HCT116 (cell line): ENCODE measurements at regions not wholly inside any gene's neighbourhood (a gene's known extent, or its start where the extent isn't known, plus 50 kb on each side); places are given as distances from the start of the nearest gene placed in this dataset.

ENCODE experiments used
- ATAC-seq: fragments of 200-7000 bp; cut with Tn5 transposase; 2 replicates; pipeline ENCODE4 v1.9.1; 2020; ENCODE audit warnings: mild to moderate bottlenecking, moderate library complexity
- BruUV-seq: library from RNA; stranded (reverse); fragments of 400-500 nt; replicated peaks from 2 replicates; lab custom pipeline; 2021; lab: Mats Ljungman, UMichigan
- CTCF ChIA-PET: fragments of 300-600 bp; sonication (Branson Sonifier 250); formaldehyde crosslinking; loops from one replicate; lab custom pipeline; 2021; ENCODE audit warnings: antibody characterized with exemption; lab: Charles Lee
- POLR2A ChIA-PET: fragments of 300-600, 350-600 bp; sonication (Branson Sonifier 250); formaldehyde crosslinking; loops from one replicate; lab custom pipeline; 2021; ENCODE audit warnings: antibody characterized with exemption; lab: Charles Lee
- RAD21 ChIA-PET, 2 experiments: fragments of 300-600 bp; sonication (Branson Sonifier 250); formaldehyde crosslinking; loops; one replicate each; lab custom pipeline; 2023; ENCODE audit warnings: low total read pairs in 2 of 2; ENCODE audit not compliant: uncharacterized antibody in 2 of 2, unreplicated experiment in 2 of 2, low non-redundant PET in 1 of 2; lab: Charles Lee
- DNase-seq: peaks from one replicate; pipeline ENCODE4 v3.0.0-alpha.2; 2010; ENCODE audit warnings: low read depth, low spot score
- H2AFZ ChIP-seq: fragments of 200-600 bp; shearing (Covaris generic), sonication (generic); 2 replicates; pipeline ENCODE4 v1.6.1; 2017; ENCODE audit warnings: low read depth, mixed run types, mixed read lengths, antibody characterized with exemption, low read length; ENCODE audit not compliant: poor library complexity, severe bottlenecking
- H3K27ac ChIP-seq: 2 replicates; pipeline ENCODE4 v1.5.1; 2012; ENCODE audit warnings: low read depth, low read length
- H3K27me3 ChIP-seq: fragments of 200-600 bp; sonication (generic); 2 replicates; pipeline ENCODE4 v1.6.1; 2016; ENCODE audit warnings: mixed run types, low read length, mixed read lengths; ENCODE audit not compliant: insufficient read depth
- H3K36me3 ChIP-seq, 2 experiments: fragments of 200-500 bp in 1 of 2; fragments of 200-600 bp in 1 of 2; sonication (Bioruptor generic) in 1 of 2; sonication (generic) in 1 of 2; 2 replicates each; pipeline versions ENCODE4 v1.5.1 to v1.6.1; 2014 to 2016; ENCODE audit warnings: low read length in 2 of 2, inconsistent platforms in 1 of 2, mixed read lengths in 1 of 2, mixed run types in 1 of 2; ENCODE audit not compliant: insufficient read depth in 2 of 2, control insufficient read depth in 1 of 2
- H3K4me1 ChIP-seq, 2 experiments: fragments of 200-600 bp in 1 of 2; sonication (generic) in 1 of 2; 2 replicates each; pipeline versions ENCODE4 v1.5.1 to v1.6.1; 2012 to 2017; ENCODE audit warnings: low read length in 2 of 2, inconsistent platforms in 1 of 2, mild to moderate bottlenecking in 1 of 2, mixed read lengths in 1 of 2, mixed run types in 1 of 2, moderate library complexity in 1 of 2; ENCODE audit not compliant: insufficient read depth in 2 of 2, control insufficient read depth in 1 of 2
- H3K4me2 ChIP-seq: fragments of 200-600 bp; sonication (generic); 2 replicates; pipeline ENCODE4 v1.6.1; 2017; ENCODE audit warnings: mixed run types, low read length, mixed read lengths
- H3K4me3 ChIP-seq, 2 experiments: fragments of 200-600 bp in 1 of 2; sonication (generic) in 1 of 2; replicated peaks in 1 of 2; 2 replicates each; pipeline ENCODE4 v1.5.1; 2011 to 2016; ENCODE audit warnings: low read length in 2 of 2, control low read depth in 1 of 2, low read depth in 1 of 2, mild to moderate bottlenecking in 1 of 2, mixed read lengths in 1 of 2, mixed run types in 1 of 2
- H3K79me2 ChIP-seq: fragments of 200-600 bp; sonication (generic); 2 replicates; pipeline ENCODE4 v1.6.1; 2017; ENCODE audit warnings: mild to moderate bottlenecking, mixed run types, low read length, moderate library complexity, mixed read lengths; ENCODE audit not compliant: insufficient read depth
- H3K9ac ChIP-seq: fragments of 200-600 bp; sonication (generic); 2 replicates; pipeline ENCODE4 v1.6.1; 2016; ENCODE audit warnings: low read length, mixed read lengths
- H3K9me2 ChIP-seq: fragments of 200-600 bp; sonication (generic), shearing (Covaris generic); 2 replicates; pipeline ENCODE4 v1.6.1; 2017; ENCODE audit warnings: mixed run types, mild to moderate bottlenecking, moderate library complexity; ENCODE audit not compliant: insufficient read depth
- H3K9me3 ChIP-seq, 2 experiments: fragments of 200-500 bp in 1 of 2; fragments of 200-600 bp in 1 of 2; sonication (Bioruptor generic) in 1 of 2; sonication (generic) in 1 of 2; 2 replicates each; pipeline ENCODE4 v1.6.1; 2014 to 2017; ENCODE audit warnings: low read length in 2 of 2, mixed read lengths in 2 of 2, inconsistent platforms in 1 of 2, low read depth in 1 of 2, mild to moderate bottlenecking in 1 of 2, mixed run types in 1 of 2, moderate library complexity in 1 of 2; ENCODE audit not compliant: control insufficient read depth in 1 of 2, insufficient read depth in 1 of 2
- H4K20me1 ChIP-seq: fragments of 200-600 bp; sonication (generic), shearing (Covaris generic); 2 replicates; pipeline ENCODE4 v1.6.1; 2017; ENCODE audit warnings: mixed run types, mild to moderate bottlenecking, moderate library complexity; ENCODE audit not compliant: insufficient read depth
- CBX3 ChIP-seq: IDR thresholded peaks from 2 replicates; pipeline ENCODE4 v1.6.1; 2012; ENCODE audit warnings: low read depth
- CEBPB ChIP-seq: IDR thresholded peaks from 2 replicates; pipeline ENCODE4 v1.6.1; 2012; ENCODE audit warnings: low read depth
- EGR1 ChIP-seq: IDR thresholded peaks from 2 replicates; pipeline ENCODE4 v1.6.1; 2012; ENCODE audit warnings: low read depth
- ELF1 ChIP-seq: IDR thresholded peaks from 2 replicates; pipeline ENCODE4 v1.6.1; 2012; ENCODE audit warnings: low read depth, borderline replicate concordance
- EZH2 ChIP-seq: fragments of 200-600 bp; sonication (generic); IDR thresholded peaks from 2 replicates; pipeline ENCODE4 v1.6.1; 2017; ENCODE audit warnings: antibody characterized with exemption, mixed run types
- FOSL1 ChIP-seq: IDR thresholded peaks from 2 replicates; pipeline ENCODE4 v1.6.1; 2012; ENCODE audit warnings: low read depth
- JUND ChIP-seq: IDR thresholded peaks from 2 replicates; pipeline ENCODE4 v1.6.1; 2012
- POLR2A ChIP-seq: IDR thresholded peaks from 2 replicates; pipeline ENCODE4 v1.7.0; 2011; ENCODE audit warnings: borderline replicate concordance; ENCODE audit not compliant: insufficient read depth, insufficient read length; ENCODE audit errors: extremely low read depth
- POLR2AphosphoS5 ChIP-seq: IDR thresholded peaks from 2 replicates; pipeline ENCODE4 v1.6.1; 2011; ENCODE audit warnings: mild to moderate bottlenecking, low read depth, low read length, moderate library complexity
- RAD21 ChIP-seq: IDR thresholded peaks from 2 replicates; pipeline ENCODE4 v1.6.1; 2012; ENCODE audit warnings: low read depth, mild to moderate bottlenecking
- SIN3A ChIP-seq: IDR thresholded peaks from 2 replicates; pipeline ENCODE4 v1.6.1; 2012; ENCODE audit warnings: low read depth
- SRF ChIP-seq: IDR thresholded peaks from 2 replicates; pipeline ENCODE4 v1.6.1; 2012; ENCODE audit warnings: low read depth
- ZFX ChIP-seq: fragments of 450-650 bp; IDR thresholded peaks from 2 replicates; pipeline ENCODE4 v1.6.1; 2017
- intact Hi-C: fragments of 100-400 bp; cut with micrococcal nuclease; formaldehyde crosslinking; loops from 2 replicates; pipeline ENCODE4 v1.10.0; 2022
- TF ChIP-seq, protein P1 (sequence below): IDR thresholded peaks from 2 replicates; pipeline ENCODE4 v1.6.1; 2012
- TF ChIP-seq, protein P2 (sequence below), 3 experiments: fragments of 200-600 bp in 1 of 3; sonication (generic) in 1 of 3; IDR thresholded peaks in 2 of 3; conservative IDR thresholded peaks in 1 of 3; 2 replicates each; pipeline ENCODE4 v1.5.1; 2012 to 2017; ENCODE audit warnings: low read depth in 2 of 3, low read length in 2 of 3, antibody characterized with exemption in 1 of 3, borderline replicate concordance in 1 of 3, control low read depth in 1 of 3, mild to moderate bottlenecking in 1 of 3, mixed read lengths in 1 of 3, mixed run types in 1 of 3, moderate library complexity in 1 of 3; ENCODE audit not compliant: insufficient read depth in 1 of 3
- TF ChIP-seq, protein P3 (sequence below): IDR thresholded peaks from 2 replicates; pipeline ENCODE4 v1.6.1; 2012
- TF ChIP-seq, protein P4 (sequence below): IDR thresholded peaks from 2 replicates; pipeline ENCODE4 v1.6.1; 2011; ENCODE audit warnings: mild to moderate bottlenecking, low read length, moderate library complexity; ENCODE audit not compliant: insufficient replicate concordance; ENCODE audit errors: extremely low read depth

- RAD21 ChIA-PET = no interaction called here
- no peaks in the 10 kb centered on the region for H3K36me3 ChIP-seq
- ATAC-seq (no peak), DNase-seq (no peak)
- no peaks in the 10 kb centered on the region for H3K79me2 ChIP-seq
- H3K4me3 ChIP-seq = no peak overlapping the region
- no peak overlapping the region for H3K27ac ChIP-seq
- POLR2A ChIA-PET = no interaction called here
- H3K9me3 ChIP-seq = no peaks in the 10 kb centered on the region
- H2AFZ ChIP-seq = no peak overlapping the region
- BruUV-seq = no TSS peak
- no peak overlapping the region for H3K9ac ChIP-seq
- no peak overlapping the region for H3K4me2 ChIP-seq
- H3K4me1 ChIP-seq = no peaks in the 10 kb centered on the region
- no peak for TF ChIP-seq JUND
- no peak for TF ChIP-seq ELF1
- no peak for TF ChIP-seq RAD21
- TF ChIP-seq, protein P1, sequence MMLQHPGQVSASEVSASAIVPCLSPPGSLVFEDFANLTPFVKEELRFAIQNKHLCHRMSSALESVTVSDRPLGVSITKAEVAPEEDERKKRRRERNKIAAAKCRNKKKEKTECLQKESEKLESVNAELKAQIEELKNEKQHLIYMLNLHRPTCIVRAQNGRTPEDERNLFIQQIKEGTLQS = no peak
- TF ChIP-seq, protein P2, sequence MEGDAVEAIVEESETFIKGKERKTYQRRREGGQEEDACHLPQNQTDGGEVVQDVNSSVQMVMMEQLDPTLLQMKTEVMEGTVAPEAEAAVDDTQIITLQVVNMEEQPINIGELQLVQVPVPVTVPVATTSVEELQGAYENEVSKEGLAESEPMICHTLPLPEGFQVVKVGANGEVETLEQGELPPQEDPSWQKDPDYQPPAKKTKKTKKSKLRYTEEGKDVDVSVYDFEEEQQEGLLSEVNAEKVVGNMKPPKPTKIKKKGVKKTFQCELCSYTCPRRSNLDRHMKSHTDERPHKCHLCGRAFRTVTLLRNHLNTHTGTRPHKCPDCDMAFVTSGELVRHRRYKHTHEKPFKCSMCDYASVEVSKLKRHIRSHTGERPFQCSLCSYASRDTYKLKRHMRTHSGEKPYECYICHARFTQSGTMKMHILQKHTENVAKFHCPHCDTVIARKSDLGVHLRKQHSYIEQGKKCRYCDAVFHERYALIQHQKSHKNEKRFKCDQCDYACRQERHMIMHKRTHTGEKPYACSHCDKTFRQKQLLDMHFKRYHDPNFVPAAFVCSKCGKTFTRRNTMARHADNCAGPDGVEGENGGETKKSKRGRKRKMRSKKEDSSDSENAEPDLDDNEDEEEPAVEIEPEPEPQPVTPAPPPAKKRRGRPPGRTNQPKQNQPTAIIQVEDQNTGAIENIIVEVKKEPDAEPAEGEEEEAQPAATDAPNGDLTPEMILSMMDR (IDR thresholded peaks at IDR 0.05 in 2 of 3, conservative IDR thresholded peaks at IDR 0.05 in 1 of 3; ENCODE audit: borderline replicate concordance in 1 of 3, insufficient read depth in 1 of 3, low read depth in 2 of 3, low read length in 2 of 3) = no peak
- TF ChIP-seq, all 23 proteins: peak for 0
- Histone ChIP-seq H3K27me3 (no peaks in the 10 kb centered on the region), H4K20me1 (no peaks in the 10 kb centered on the region), H3K9me2 (no peaks in the 10 kb centered on the region)
- CTCF ChIA-PET = no interaction called here
- intact Hi-C loops = no loop called here
Observed at GRCh38 chrX:9320940-9321339, 143.9 kb upstream of the TBL1X start.

GRCh38 chrX:9324676-9325075, 140.2 kb upstream of the TBL1X start:
- Histone ChIP-seq H3K4me2 (no peak overlapping the region), H3K27me3 (no peaks in the 10 kb centered on the region), H3K79me2 (no peaks in the 10 kb centered on the region), H3K9ac (no peak overlapping the region), H2AFZ (no peak overlapping the region), H3K27ac (no peak overlapping the region), H3K4me3 (no peak overlapping the region), H3K9me2 (no peaks in the 10 kb centered on the region), H3K36me3 (no peaks in the 10 kb centered on the region), H4K20me1 (no peaks in the 10 kb centered on the region), H3K4me1 (no peaks in the 10 kb centered on the region), H3K9me3 (no peaks in the 10 kb centered on the region)
- ATAC-seq = no peak
- ChIA-PET RAD21 (no interaction called here), CTCF (no interaction called here), POLR2A (no interaction called here)
- no TSS peak for BruUV-seq
- intact Hi-C loops = no loop called here
- no peak for DNase-seq
- no peak for TF ChIP-seq POLR2A
- TF ChIP-seq, protein P1 = no peak
- no peak for TF ChIP-seq JUND
- TF ChIP-seq FOSL1 = no peak
- TF ChIP-seq, protein P3, sequence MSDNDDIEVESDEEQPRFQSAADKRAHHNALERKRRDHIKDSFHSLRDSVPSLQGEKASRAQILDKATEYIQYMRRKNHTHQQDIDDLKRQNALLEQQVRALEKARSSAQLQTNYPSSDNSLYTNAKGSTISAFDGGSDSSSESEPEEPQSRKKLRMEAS = no peak
- TF ChIP-seq CEBPB = no peak
- no peak for TF ChIP-seq RAD21
- no peak for TF ChIP-seq CBX3
- TF ChIP-seq, protein P4, sequence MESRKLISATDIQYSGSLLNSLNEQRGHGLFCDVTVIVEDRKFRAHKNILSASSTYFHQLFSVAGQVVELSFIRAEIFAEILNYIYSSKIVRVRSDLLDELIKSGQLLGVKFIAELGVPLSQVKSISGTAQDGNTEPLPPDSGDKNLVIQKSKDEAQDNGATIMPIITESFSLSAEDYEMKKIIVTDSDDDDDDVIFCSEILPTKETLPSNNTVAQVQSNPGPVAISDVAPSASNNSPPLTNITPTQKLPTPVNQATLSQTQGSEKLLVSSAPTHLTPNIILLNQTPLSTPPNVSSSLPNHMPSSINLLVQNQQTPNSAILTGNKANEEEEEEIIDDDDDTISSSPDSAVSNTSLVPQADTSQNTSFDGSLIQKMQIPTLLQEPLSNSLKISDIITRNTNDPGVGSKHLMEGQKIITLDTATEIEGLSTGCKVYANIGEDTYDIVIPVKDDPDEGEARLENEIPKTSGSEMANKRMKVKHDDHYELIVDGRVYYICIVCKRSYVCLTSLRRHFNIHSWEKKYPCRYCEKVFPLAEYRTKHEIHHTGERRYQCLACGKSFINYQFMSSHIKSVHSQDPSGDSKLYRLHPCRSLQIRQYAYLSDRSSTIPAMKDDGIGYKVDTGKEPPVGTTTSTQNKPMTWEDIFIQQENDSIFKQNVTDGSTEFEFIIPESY = no peak
- no peak for TF ChIP-seq ELF1
- no peak for TF ChIP-seq POLR2AphosphoS5
- TF ChIP-seq SIN3A = no peak
- TF ChIP-seq EZH2 = no peak
- no peak for TF ChIP-seq ZFX
- no peak for TF ChIP-seq SRF
- no peak for TF ChIP-seq EGR1
